SK-N-MC (cell line): ENCODE measurements at regions not wholly inside any gene's neighbourhood (a gene's known extent, or its start where the extent isn't known, plus 50 kb on each side); places are given as distances from the start of the nearest gene placed in this dataset.

Source experiments
- EZH2 ChIP-seq: fragments of 200-600 bp; sonication (generic); IDR thresholded peaks from one replicate; pipeline ENCODE4 v1.6.1; 2017; ENCODE audit warnings: antibody characterized with exemption
- FOXP2 ChIP-seq: optimal IDR thresholded peaks from 2 replicates; pipeline ENCODE3; 2011; ENCODE audit warnings: mild to moderate bottlenecking, moderate library complexity; ENCODE audit not compliant: insufficient read depth; ENCODE audit errors: extremely low read length, control extremely low read depth
- POLR2AphosphoS5 ChIP-seq: IDR thresholded peaks from 2 replicates; pipeline ENCODE4 v1.6.1; 2012; ENCODE audit warnings: mild to moderate bottlenecking, low read depth, low read length, borderline replicate concordance

DNA sequence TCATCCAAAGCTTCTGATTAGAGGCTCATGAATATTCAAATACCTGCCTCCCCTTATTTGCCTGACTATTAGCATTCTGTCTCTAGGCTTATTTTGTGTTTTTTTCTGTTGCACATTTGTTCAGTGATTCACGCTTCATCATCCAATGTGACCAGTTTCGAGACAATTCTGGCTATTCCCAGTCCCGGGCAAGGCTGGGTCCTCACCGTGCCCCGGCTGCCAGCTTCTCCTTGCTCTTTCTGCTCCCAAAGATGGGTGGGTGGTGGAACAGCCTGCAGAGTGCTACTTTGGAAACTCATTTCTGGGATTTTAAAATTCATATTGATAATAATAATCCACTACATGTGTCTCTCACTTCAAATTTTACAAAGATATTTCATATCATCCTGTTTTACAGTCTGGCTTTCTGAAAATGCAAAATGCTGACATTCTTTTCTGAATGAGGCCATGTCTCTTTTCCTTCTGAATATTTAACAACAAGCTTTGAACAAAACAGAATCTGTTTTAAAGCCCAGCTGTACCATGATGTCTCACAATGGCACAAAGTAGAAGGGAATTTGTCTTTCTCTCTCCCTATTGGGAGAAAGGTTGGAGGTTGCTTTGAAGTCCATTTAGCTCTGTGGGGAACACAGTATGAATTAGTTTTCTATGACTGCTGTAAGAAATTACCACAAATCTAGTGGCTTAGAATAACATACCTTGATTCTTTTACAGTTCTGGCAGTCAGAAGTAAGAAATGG, 116.9 kb upstream of the CDH13 start:
- TF ChIP-seq EZH2 (no peak), POLR2AphosphoS5 (no peak), FOXP2 (no peak)
